NCI-H1417 (cell line): ENCODE measurements at regions not wholly inside any gene's neighbourhood (a gene's known extent, or its start where the extent isn't known, plus 50 kb on each side); places are given as distances from the start of the nearest gene placed in this dataset.
A peak's percentile ranks its signal among the peaks of the same experiment; 100 is the strongest.

Source experiments
- DNase-seq, 3 experiments: peaks; one replicate each; lab custom pipeline; 2025; lab: John Stamatoyannopoulos, UW

DNA sequence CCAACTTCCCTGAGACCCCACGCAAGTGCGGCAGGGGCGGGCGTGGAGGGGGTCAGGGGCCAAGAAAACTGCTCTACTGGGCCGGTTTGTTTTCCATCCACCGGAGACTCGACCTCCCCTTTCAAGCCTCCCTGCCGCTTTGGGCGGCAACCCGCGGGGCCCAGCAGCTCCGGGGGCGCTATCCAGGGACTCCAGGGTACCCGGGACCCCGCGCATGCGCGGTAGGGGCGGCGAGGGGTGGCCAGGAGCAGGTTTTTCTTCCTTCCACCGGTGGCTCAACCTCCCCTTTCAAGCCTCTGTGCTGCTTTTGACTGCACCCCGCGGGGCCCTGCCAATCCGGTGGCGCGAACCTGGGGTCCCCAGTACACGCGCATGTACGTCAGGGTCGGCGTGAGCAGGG, 323.5 kb downstream of the ALG10 start:
- DNase-seq, result peak in 1 of 3 experiments; percentile 16

DNA sequence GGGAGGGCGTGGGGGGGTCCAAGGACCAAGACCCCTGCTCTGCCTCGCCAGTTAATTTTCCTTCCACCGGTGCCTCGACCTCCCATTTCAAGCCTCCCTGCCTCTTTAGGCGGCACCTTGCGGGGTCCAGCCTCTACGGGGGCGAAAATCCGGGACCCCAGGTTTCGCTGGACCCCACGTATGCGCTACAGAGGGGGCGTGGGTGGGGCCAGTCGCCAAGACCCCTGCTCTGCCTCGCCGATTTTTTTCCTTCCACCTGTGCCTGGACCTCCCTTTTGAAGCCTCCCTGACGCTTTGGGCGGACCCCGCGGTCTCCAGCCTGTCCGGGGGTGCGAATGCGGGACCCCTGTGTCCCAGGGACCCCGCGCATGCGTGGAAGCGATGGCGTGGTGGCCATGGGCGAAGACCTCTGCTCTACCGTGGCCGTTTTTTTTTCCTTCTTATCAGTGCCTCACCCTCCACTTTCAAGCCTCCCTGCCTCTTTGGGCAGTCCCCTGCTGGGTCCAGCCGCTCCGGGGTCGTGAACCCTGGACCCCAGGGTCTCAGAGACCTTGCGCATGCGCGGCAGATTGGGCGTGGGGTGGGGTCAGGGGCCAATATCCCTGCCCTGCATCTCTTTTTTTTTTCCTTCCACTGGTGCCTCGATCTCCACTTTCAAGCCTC, 324.2 kb downstream of the ALG10 start:
- no peak for DNase-seq

DNA sequence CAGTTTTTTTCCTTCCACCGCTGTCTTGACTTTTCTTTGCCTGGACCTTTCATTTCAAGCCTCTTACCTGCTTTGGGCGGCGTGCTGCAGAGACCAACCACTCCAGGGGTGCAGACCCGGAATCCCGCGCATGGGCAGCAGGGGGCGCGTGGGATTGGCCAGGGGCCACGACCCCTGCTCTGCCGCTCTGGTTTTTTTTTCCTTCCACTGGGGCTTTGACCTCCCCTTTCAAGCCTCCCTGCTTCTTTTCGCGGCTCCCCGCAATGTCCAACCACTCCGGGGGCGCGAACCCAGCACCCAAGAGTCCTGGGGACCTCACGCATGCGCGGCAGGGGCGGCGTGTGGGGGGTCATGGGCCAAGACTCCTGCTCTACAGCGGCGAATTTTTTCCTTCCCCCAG, 325.1 kb downstream of the ALG10 start:
- DNase-seq, result no peak

DNA sequence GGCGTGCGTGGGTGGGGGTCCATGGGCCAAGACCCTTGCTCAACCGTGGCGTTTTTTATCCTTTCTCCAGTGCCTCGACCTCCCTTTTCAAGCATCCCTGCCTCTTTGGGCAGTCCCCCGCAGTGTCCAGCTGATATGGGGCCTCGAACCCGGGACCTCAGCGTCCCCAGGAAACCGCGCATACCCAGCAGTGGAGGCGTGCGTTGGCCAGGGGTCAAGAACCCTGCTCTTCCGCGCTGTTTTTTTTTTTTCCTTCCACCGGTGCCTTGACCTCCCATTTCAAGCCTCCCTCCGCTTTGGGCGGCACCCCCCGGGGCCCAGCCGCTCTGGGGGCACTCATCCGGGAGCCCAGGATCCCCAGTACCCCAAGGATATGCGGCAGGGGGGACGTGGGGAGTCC, 325.8 kb downstream of the ALG10 start:
- DNase-seq, result no peak

DNA sequence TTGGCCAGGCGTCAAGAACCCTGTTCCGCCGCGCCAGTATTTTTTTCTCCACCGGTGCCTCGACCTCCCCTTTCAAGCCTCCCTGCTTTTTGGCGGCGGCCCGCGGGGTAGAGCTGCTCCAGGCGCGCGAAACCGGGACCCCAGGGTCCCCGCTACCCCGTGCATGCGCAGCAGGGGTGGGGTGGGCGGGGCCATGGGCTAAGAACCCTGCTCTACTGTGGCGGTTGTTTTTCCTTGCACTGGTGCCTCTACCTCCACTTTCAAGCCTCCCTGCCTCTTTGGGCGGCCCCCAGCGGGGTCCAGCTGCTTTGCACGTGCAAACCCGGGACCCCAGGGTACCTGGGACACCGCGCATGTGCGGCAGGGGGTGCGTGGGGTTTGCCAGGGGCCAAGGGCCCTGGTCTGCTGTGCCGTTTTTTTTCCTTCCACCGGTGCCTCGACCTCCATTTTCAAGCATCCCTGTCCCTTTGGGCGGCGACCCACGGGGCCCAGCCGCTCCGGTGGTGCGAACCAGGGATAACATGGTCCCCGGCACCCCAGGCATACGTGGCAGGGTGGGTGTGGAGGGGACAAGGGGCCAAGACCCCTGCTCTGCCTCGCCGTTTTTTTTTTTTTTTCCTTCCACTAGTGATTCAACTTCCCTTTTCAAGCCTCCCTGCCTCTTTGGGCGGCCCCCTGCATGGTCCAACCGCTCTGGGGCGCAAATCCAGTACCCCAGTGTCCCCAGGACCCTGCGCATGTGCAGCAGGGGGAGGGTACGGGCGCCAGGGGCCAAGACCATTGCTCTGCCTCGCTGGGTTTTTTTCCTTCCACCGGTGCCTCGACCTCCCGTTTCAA, 326.8 kb downstream of the ALG10 start:
- no peak for DNase-seq

DNA sequence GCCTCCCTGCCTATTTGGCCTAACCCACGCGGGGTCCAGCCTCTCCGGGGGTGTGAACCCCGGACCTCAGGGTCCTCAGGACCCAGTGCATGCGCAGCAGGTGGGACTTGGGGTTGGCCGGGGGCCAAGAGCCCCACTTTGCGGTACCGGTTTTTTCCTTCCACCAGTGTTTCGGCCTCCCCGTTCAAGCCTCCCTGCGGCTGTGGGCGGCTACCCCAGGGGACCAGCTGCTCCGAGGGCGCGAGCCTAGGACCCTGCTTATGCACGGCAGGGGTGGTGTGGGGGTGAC, 327.3 kb downstream of the ALG10 start:
- DNase-seq, result no peak

DNA sequence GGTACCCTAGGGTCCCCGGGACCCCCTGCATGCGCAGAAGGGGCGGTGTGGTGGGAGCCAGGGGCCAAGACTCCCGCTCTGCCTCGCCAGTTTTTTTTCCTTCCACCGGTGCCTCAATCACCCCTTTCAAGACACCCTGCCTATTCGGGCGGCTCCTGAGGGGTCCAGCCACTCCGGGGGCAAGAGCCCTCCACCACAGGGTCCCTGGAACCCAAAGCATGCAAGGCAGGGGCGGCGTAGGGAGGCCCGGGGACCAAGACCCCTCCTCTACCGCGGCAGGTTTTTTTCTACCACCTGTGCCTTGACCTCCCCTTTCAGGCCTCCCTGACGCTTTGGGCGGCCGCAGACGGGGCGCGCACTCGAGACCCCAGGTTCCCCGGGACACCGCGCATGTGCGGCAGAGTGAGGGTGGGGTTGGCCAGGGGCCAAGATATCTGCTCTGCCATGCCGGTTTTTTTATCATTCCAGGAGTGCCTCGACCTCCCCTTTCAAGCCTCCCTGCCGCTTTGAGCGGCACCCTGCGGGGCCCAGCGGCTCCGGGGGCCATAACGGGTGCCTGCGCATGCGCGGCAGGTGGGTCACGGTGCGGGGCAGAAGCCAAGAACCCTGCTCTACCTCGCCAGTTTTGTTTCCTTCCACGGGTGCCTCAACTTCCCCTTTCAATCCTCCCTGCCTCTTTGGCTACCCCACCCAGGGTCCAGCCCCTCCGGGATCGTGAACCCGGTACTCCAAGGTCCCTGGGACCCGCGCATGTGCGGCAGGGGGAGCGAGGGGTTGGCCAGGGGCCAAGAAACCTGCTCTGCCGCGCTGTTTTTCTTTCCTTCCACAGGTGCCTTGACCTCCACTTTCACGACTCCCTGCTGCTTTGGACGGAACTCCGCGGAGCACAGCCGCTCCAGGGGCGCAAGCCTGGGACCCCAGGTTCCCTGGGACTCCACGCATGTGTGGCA, 328.1 kb downstream of the ALG10 start:
- no peak for DNase-seq

DNA sequence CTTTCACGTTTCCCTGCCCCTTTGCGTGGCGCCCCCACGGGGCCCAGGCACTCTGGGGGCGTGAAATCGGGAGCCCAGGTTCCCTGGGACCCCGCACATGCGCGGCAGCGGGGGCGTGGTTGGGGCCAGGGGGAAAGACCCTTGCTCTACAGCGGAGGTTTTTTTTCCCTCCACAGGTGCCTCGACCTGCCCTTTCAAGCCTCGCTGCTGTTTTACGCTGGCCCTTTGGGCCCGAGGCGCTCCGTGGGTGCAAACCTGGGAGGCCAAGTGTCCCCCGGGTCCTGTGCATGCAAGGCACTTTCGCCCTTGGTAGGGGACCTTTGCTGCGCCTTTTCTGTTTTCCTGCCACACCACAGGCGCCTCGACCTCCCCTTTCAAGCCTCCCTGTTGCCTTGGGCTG, 329.8 kb downstream of the ALG10 start:
- no peak for DNase-seq

DNA sequence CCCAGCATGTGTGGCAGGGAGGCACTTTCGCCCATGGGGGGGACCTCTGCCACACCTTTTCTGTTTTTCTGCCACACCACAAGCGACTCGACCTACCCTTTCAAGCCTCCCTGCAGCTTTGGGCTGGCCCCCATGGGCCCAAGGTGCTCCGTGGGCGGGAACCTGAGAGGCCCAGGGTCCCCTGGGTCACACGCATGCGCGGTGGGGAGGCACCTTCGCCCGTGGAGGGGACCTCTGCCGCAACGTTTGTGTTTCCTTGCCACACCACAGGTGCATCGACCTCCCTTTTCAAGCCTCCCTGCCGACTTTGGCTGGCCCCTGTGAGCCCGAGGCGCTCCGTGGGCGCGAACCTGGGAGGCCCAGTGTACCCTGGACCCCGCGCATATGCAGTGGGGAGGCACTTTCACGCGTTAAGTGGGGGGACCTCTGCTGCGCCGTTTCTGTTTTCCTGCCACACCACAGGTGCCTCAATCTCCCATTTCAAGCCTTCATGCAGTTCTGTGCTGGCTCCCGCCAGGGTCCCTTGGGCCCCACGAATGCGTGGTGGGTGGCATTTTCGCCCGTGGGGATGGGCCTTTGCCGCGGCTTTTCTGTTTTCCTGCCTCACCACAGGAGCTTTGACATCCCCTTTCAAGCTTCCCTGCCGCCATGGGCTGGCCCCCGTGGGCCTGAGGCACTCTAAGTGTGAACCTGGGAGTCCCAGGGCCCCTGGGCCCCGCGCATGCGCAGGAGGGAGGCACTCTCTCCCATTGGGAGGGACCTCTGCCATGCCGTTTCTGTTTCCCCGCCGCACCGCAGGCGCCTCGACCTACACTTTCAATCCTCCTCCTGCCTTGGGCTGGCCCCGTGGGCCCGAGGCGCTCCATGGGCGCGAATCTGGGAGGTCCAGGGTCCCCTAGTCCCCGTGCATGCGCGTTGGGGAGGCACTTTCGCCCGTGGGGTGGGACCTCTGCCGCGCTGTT, 332.2 kb downstream of the ALG10 start:
- DNase-seq, result peak in 1 of 3 experiments; percentile 6

DNA sequence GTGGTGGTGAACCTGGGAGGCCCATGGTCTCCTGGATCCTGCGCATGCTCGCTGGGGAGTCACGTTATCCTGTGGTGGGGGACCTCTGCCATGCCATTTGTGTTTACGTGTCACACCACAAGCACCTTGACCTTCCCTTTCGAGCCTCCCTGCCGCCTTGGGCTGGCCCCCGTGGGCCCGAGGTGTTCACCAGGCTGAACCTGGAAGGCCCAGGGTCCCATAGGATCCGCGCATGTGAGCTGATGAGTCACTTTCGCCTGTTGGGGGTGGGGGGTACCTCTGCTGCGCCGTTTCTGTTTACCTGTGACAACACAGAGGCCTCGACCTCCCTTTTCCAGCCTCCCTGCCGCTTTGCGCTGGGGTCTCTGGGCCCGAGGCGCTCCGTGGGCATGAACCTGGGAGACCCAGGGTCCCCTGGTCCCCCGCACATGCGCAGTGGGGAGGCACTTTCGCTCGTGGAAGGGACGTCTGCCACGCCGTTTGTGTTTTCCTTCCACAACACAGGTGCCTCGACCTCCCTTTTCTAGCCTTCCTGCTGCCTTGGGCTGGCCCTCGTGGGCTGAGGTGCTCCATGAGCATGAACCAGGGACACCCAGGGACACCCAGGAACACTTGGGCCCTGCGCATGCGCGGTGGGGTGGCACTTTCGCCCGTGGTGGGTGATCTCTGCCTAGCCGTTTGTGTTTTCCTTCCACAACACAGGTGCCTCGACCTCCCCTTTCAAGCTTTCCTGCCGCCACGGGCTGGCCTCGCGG, 334.1 kb downstream of the ALG10 start:
- DNase-seq, result no peak

DNA sequence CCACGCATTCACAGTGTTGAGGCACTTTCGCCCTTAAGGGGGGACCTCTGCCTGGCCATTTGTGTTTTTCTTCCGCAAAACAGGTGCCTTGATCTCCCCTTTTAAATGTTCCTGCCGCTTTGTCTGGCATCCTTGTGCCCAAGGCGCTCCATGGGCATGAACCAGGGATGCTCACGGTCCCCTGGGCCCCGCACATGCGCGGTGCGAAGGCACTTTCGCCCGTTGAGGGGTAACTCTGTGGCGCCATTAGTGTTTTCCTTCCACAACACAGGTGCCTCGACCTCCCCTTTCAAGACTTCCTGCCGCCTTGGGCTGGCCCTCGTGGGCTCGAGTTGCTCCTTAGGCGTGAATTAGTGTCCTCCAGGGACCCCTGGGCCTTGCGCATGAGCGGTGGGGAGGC, 335.5 kb downstream of the ALG10 start:
- DNase-seq, result no peak

DNA sequence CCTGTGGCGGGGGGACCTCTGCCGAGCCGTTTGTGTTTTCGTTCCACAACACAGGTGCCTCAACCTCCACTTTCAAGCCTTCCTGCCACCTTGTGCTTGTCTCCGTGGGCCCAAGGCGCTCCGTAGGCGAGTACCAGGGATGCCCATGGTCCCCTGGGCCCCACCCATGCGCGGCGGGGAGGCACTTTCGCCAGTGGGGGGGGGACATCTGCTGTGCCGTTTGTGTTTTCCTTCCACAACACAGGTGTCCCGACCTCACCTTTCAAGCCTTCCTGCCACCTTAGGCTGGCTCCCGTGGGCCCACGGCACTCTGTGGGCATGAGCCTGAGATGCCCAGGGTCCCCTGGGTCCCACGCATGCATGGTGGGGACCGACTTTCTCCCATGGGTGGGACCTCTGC, 335.9 kb downstream of the ALG10 start:
- no peak for DNase-seq

DNA sequence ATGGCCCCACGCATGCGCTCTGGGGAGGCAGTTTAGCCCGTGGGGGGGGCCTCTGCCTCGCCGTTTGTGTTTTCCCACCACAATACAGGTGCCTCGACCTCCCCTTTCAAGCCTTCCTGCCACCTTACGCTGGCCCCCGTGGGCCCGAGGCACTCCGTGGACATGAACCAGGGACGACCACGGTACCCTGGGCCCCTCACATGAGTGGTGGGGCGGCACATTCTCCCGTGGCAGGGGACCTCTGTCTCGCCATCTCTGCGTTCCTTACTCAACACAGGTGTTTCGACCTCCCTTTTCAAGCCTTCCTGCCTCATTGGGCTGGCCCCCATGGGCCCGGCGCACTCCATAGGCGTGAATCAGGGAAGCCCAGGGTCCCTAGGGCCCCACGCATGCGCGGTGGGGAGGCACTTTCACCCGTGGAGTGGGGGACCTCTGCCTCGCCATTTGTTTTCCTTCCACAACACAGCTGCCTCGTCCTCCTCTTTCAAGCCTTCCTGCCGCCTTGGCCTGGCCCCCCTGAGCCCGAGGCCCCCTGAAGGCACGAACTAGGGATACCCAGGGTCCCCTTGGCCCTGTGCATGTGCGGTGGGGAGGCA, 339.5 kb downstream of the ALG10 start:
- no peak for DNase-seq

DNA sequence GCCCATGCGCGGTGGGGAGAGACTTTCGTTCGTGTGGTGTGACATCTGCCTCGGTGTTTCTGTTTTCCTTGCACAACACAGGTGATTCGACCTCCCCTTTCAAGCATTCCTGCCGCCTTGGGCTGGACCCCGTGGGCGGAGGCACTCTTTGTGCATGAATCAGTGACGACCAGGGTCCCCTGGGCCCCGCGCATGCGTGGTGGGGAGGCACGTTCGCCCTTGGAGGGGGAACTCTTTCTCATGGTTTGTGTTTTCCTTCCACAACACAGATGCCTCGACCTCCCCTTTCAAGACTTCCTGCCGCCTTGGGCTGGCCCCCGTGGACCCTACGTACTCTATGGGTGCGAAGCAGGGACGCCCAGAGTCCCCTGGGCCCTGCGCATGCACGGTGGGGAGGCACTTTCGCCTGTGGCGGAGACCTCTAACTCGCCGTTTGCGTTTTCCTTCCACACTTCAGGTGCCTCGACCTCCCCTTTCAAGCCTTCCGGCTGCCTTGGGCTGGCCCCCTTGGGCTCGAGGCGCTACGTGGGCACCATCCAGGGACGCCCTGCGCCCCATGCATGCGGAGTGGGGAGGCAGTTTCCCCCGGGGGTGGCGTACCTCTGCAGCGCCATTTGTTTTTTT, 340.9 kb downstream of the ALG10 start:
- DNase-seq, result no peak

DNA sequence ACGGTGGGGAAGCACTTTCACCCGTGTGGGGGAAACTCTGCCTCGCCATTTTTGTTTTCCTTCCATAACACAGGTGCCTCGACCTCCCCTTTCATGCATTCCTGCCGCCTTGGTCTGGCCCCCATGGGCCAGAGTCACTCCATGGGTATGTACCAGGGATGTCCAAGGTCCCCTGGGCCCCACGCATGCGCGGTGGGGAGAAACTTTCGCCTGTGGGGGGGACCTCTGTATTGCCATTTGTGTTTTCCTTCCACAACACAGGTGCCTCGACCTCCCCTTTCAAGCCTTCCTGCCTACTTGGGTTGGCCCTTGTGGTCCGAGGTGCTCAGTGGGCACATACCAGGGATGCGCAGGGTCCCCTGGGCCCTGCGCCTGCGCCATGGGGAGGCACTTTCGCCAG, 345.8 kb downstream of the ALG10 start:
- DNase-seq, result no peak

DNA sequence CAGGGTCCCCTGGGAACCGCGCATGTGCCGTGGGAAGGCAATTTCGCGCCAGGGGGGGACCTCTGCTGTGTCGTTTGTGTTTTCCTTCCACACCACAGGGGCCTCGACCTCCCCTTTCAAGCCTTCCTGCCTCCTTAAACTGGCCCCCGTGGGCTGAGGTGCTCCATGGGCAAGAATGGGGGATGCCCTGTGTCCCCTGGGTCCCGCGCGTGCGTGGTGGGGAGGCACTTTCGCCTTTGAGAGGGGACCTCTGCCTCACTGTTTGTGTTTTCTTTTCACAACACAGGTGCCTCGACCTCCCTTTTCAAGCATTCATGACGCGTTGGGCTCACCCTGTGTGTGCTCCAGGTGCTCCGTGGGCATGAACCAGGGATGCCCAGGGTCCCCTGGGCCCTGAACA, 348.8 kb downstream of the ALG10 start:
- no peak for DNase-seq

DNA sequence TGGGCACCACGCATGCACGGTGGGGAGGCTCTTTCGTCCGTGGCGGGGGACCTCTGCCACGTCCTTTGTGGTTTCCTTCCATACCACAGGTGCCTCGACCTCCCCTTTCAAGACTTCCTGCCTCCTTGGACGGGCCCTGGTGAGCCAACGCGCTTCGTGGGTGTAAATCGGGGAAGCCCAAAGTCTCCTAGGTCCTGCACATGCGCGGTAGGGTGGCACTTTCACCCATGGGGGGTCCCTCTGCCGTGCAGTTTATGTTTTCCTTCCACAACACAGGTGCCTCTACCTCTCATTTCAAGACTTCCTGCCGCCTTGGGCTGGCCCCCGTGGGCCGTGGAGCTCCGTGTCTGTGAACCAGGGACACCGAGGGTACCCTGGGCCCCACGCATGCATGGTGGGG, 349.7 kb downstream of the ALG10 start:
- DNase-seq, result no peak

DNA sequence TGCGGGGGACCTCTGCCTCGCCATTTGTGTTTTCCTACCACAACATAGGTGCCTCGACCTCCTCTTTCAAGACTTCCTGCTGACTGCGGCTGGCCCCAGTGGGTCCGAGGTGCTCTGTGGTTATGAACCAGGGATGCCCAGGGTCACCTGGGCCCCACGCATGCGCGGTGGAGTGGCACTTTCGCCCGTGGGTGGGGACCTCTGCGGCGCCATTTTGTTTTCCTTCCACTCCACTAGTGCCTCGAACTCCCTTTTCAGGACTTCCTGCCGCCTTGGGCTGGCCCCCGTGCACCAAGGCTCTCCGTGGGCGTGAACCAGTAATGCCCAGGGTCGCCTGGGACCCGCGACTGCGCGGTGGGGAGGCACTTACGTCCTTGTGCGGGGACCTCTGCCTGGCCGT, 351.6 kb downstream of the ALG10 start:
- no peak for DNase-seq

DNA sequence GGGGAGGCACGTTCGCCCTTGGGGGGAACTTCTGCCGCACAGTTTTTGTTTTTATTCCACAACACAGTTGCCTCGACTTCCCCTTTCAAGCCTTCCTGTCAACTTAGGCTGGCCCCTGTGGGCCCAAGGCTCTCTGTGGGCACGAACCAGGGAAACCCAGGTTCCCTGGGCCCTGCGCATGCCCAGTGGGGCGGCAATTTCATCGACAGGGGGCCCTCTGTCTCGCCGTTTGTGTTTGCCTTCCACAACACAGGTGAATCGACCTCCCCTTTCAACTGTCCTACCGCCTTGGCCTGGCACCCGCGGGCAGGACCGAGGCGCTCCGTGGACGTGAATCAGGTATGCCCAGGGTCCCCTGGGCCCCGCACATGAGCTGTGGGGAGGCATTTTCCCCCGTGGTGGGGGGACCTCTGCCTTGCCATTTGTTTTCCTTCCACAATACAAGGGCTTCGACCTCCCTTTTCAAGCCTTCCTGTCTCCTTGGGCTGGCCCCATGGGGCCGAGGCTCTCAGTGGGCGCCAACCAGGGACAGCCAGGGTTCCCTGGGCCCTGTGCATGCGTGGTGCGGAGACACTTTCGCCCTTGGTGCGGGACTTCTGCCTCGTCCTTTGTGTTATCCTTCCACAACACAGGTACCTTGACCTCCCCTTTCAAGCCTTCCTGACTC, 354.0 kb downstream of the ALG10 start:
- no peak for DNase-seq
